Duodenal mucosa (tissue), 2 donors: ENCODE measurements at regions not wholly inside any gene's neighbourhood (a gene's known extent, or its start where the extent isn't known, plus 50 kb on each side); places are given as distances from the start of the nearest gene placed in this dataset.

ENCODE experiments used
- H3K27ac ChIP-seq: one replicate; pipeline ENCODE4 v1.7.0; 2013; ENCODE audit warnings: low read depth, low read length
- H3K27me3 ChIP-seq, 2 donors: one replicate each; pipeline ENCODE4 v1.7.0; 2013; ENCODE audit warnings: low read length in 2 of 2, control low read depth in 1 of 2; ENCODE audit not compliant: insufficient read depth in 2 of 2, control insufficient read depth in 1 of 2
- H3K36me3 ChIP-seq, 2 donors: one replicate each; pipeline ENCODE4 v1.7.0; 2013; ENCODE audit warnings: low read length in 2 of 2, control low read depth in 1 of 2; ENCODE audit not compliant: insufficient read depth in 2 of 2, control insufficient read depth in 1 of 2
- H3K4me1 ChIP-seq, 2 donors: one replicate each; pipeline ENCODE4 v1.7.0; 2013; ENCODE audit warnings: low read length in 2 of 2, control low read depth in 1 of 2; ENCODE audit not compliant: insufficient read depth in 2 of 2, control insufficient read depth in 1 of 2
- H3K4me3 ChIP-seq, 2 donors: one replicate each; pipeline ENCODE4 v1.7.0; 2013; ENCODE audit warnings: low read length in 2 of 2, low read depth in 1 of 2
- H3K9ac ChIP-seq, 2 donors: one replicate each; pipeline ENCODE4 v1.7.0; 2013; ENCODE audit warnings: low read length in 2 of 2, low read depth in 1 of 2
- H3K9me3 ChIP-seq, 2 donors: one replicate each; pipeline ENCODE4 v1.7.0; 2013; ENCODE audit warnings: low read length in 2 of 2, control low read depth in 1 of 2; ENCODE audit not compliant: control insufficient read depth in 1 of 2

DNA sequence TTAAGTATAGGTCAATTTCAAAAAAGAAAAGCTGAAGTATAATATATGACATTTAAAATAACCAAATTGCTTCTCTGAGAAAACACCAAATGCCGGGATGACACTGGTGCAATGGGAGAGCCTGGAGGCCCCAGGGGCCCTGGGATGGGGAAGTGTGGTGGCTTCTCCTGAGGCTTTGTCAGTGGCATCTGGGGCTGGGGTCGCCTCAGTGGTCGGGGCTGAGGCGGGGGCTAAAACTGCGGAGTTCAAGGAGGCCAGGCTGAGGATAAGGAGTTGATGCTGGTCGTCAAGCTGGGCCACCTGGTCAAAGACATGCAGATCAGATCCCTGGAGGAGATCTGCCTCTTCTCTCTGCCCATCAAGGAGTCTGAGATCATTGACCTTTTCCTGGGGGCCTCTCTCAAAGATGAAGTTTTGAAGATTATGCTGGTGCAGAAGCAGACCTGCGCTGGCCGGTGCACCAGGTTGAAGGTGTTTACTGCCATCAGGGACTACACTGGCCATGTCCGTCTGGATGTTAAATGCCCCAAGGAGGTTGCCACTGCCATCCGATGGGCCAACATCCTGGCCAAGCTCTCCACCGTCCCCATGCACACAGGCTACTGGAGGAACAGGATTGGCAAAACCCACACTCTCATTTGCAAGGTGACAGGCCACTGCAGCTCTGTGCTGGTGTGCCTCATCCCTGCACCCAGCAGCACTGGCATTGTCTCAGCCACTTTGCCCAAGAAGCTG lies 660.1 kb upstream of the CCDC179 start:
- Histone ChIP-seq H3K9ac (no peak overlapping the region), H3K36me3 (no peaks in the 10 kb centered on the region), H3K27ac (no peak overlapping the region), H3K4me3 (no peak overlapping the region), H3K4me1 (no peaks in the 10 kb centered on the region), H3K9me3 (no peaks in the 10 kb centered on the region), H3K27me3 (no peaks in the 10 kb centered on the region)

DNA sequence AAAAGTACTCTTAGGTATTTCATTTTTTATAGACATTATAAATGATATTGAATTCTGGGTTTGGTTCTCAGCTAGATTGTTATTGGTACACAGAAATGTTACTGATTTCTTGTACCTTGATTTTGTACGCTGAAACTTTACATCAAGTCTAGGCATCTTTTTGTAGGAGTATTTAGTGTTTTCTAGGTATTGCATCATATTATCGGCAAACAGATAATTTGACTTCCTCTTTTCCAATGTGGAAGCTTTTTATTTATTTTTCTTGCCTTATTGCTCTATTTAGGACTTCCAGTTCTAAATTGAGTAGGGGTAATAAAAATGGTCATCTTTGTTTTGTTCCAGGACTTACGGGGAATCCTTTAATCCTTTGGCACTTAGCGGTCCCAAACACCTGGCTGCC lies 676.6 kb upstream of the CCDC179 start:
- Histone ChIP-seq H3K27me3 (no peaks in the 10 kb centered on the region), H3K27ac (no peak overlapping the region), H3K4me3 (no peak overlapping the region), H3K9ac (no peak overlapping the region), H3K36me3 (no peaks in the 10 kb centered on the region), H3K4me1 (no peaks in the 10 kb centered on the region), H3K9me3 (no peaks in the 10 kb centered on the region)

DNA sequence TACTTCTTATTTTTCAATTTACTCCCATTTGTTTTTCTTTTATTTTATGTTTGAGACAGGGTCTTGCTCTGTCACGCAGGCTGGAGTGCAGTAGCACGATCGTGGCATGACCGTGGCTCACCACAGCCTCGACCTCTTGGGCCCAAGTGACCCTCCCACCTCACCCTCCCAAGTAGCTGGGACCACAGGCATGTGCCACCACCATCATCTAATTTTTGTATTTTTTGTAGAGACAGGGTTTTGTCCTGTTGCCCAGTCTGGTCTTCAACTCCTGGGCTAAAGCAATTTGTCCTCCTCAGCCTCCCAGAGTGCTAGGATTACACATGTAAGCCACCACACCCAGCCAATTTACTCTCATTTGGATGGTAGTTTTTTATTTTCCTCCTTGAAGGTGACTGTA lies 679.3 kb upstream of the CCDC179 start:
- Histone ChIP-seq H3K27ac (no peak overlapping the region), H3K27me3 (no peaks in the 10 kb centered on the region), H3K4me3 (no peak overlapping the region), H3K9me3 (no peaks in the 10 kb centered on the region), H3K9ac (no peak overlapping the region), H3K36me3 (no peaks in the 10 kb centered on the region), H3K4me1 (peaks cover 0 to 3% of the 10 kb centered on the region in 2 donors)

DNA sequence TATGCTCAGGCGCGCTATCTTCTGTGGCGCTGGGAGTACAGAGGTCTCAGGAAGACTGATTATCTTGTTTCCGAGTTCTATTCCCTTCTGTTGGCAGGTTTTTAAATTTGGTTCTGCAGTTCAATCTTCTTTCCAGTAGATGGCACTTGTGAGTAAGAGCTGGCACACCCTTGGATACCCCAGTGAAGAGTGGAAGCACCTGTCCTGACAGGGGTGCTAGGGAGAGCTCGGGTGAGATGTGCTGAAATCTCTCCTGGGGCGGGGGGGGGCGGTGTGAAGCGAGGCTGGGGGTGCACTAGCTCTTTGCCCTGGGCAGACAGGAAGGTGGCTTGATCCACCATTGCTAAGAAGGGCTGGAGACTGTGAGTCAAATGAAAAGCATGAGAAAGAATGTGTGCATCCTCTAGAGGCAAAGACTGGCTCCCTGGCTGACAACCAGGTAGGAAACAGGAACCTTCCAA lies 679.9 kb upstream of the CCDC179 start:
- no peak overlapping the region for H3K9ac ChIP-seq

DNA sequence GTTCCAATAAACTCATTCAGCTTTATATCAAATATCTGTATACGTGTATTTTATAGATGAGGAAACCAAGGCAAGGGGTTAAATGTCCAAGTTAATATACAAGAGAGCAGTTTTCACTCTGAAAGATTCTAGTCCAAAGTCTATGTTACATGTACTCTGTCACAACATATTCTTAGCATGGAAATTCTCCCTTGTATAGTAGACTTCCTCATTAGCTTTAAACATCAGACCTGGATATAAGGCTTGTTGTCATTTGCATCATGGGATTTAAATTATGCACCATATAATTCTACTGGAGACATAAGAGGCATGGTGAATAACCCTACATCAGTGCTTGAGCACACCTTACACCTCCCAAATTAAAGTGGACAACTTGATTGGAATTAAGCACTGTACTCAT lies 681.9 kb upstream of the CCDC179 start:
- H3K27ac ChIP-seq = no peak overlapping the region
- no peaks in the 10 kb centered on the region for H3K36me3 ChIP-seq
- H3K9me3 ChIP-seq = no peaks in the 10 kb centered on the region
- H3K4me3 ChIP-seq = no peak overlapping the region
- H3K9ac ChIP-seq = no peak overlapping the region
- H3K27me3 ChIP-seq = no peaks in the 10 kb centered on the region
- peaks cover 0 to 3% of the 10 kb centered on the region in 2 donors for H3K4me1 ChIP-seq

More for the DNA sequence above, 679.9 kb upstream of the CCDC179 start:
- no peaks in the 10 kb centered on the region for H3K27me3 ChIP-seq
- H3K4me1 ChIP-seq = peaks cover 0 to 3% of the 10 kb centered on the region in 2 donors
- H3K4me3 ChIP-seq = no peak overlapping the region
- no peaks in the 10 kb centered on the region for H3K9me3 ChIP-seq
- H3K36me3 ChIP-seq = no peaks in the 10 kb centered on the region
- no peak overlapping the region for H3K27ac ChIP-seq

DNA sequence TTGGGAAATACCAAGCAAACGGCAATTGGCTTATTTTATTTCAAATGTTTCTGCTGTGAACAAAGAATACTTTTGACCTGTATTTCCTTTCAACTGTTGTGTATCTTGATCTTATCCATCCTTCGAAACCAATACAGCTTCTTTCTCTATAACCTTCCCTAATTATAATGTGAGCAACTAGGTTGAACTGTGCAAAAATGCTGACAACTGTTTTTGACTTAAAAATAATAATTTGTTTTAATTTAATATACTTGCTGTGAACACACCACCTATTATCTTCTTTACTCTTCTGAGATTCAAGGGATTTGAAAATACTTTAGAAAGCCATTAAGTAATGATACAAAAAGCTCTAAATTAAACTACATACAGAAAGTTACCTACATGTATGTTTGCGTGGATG lies 682.5 kb upstream of the CCDC179 start:
- peaks cover 0 to 3% of the 10 kb centered on the region in 2 donors for H3K4me1 ChIP-seq
- no peaks in the 10 kb centered on the region for H3K9me3 ChIP-seq
- no peak overlapping the region for H3K9ac ChIP-seq
- H3K27me3 ChIP-seq = no peaks in the 10 kb centered on the region
- no peaks in the 10 kb centered on the region for H3K36me3 ChIP-seq
- no peak overlapping the region for H3K4me3 ChIP-seq
- no peak overlapping the region for H3K27ac ChIP-seq

DNA sequence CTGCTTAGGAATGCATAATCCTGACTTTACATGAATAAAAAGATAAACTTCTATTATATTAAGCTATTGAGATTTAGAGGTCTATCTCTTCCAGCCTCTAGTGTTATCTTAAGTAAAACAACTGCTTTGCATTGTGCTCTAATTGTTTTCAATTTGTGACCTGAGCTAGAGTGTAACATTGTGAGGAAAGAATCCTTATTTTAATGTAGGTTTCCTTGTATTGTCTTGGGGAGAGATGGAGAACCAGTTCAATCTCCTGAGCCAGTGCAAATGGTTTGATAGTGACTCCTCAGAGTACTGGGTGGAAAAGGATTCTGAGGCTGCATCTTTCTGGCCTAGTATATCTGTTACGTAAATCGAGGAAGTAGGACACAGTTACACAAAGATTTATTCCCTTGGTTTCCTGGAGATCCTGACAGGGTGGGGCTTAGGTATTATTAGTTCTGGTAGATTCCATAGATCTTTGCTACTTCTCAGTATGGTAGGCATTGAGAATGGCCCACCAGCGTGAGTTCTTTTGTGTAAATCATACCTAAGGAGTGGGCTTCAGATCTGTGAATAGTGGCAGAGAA lies 683.5 kb upstream of the CCDC179 start:
- Histone ChIP-seq H3K36me3 (no peaks in the 10 kb centered on the region), H3K9me3 (no peaks in the 10 kb centered on the region), H3K4me1 (peaks cover 0 to 3% of the 10 kb centered on the region in 2 donors), H3K27me3 (no peaks in the 10 kb centered on the region), H3K4me3 (no peak overlapping the region), H3K9ac (no peak overlapping the region), H3K27ac (no peak overlapping the region)

DNA sequence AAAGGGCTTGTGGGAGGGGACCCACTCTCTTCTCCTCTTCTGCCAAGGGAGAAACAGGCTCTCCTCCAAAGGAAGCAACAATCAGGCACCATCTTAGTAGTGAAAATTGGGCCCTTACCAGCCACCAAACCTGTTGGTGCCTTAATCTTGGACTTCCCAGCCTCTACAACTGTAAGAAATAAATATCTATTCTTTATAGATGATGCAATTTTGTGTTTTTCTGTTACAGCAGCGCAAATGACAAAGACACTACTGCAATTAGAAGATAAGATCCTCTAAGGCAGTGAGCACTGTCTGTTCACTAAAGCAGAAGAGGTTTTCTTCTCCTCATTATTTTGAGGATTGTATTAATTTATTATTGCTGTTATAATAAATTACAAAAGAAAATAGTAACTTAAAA lies 691.4 kb upstream of the CCDC179 start:
- Histone ChIP-seq H3K4me3 (no peak overlapping the region), H3K9me3 (no peaks in the 10 kb centered on the region), H3K36me3 (no peaks in the 10 kb centered on the region), H3K4me1 (no peaks in the 10 kb centered on the region), H3K27me3 (no peaks in the 10 kb centered on the region), H3K9ac (no peak overlapping the region), H3K27ac (no peak overlapping the region)

DNA sequence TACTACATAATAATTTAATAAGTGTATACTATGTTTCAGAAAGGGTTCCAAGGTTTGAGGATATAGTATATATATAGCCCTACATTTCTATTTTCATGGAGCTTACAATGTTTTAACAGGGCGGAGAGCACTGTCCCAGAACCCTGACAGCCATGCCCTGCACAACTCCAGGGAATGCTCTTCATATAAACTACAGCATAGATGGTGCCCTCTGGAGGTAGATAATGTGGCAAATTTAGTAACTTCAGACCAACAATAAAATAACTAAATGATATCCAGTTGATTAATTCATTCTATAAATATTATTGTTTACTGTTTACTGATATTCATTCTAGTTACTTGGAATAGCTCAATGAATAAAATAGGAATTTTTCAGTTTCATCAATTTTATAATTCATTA lies 693.7 kb upstream of the CCDC179 start:
- H3K9ac ChIP-seq = no peak overlapping the region
- no peaks in the 10 kb centered on the region for H3K36me3 ChIP-seq
- no peak overlapping the region for H3K27ac ChIP-seq
- H3K27me3 ChIP-seq = no peaks in the 10 kb centered on the region
- no peaks in the 10 kb centered on the region for H3K4me1 ChIP-seq
- H3K9me3 ChIP-seq = no peaks in the 10 kb centered on the region
- H3K4me3 ChIP-seq = no peak overlapping the region

DNA sequence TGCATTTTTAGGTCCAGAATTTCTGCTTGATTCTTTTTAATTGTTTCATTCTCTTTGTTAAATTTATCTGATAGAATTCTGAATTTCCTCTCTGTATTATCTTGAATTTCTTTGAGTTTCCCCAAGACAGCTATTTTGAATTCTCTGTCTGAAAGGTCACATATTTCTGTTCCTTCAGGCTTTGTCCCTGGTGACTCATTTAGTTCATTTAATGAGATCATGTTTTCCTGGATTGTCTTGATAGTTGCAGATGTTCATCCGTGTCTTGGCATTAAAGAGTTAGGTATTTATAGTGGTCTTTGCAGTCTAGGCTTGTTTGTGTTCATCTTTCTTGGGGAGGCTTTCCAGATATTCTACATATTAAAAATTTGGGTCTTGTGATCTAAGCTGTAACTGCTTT lies 694.8 kb upstream of the CCDC179 start:
- no peaks in the 10 kb centered on the region for H3K4me1 ChIP-seq
- H3K9ac ChIP-seq = no peak overlapping the region
- H3K36me3 ChIP-seq = no peaks in the 10 kb centered on the region
- H3K27me3 ChIP-seq = no peaks in the 10 kb centered on the region
- no peak overlapping the region for H3K4me3 ChIP-seq
- H3K9me3 ChIP-seq = no peaks in the 10 kb centered on the region
- H3K27ac ChIP-seq = no peak overlapping the region
